HG02970 (cell line): ENCODE measurements at regions not wholly inside any gene's neighbourhood (a gene's known extent, or its start where the extent isn't known, plus 50 kb on each side); places are given as distances from the start of the nearest gene placed in this dataset.
A peak's percentile ranks its signal among the peaks of the same experiment; 100 is the strongest.

Source experiments
- ATAC-seq: cut with Tn5 transposase; IDR thresholded peaks from one replicate; pipeline ENCODE4 v1.9.1; 2021; ENCODE audit warnings: mild to moderate bottlenecking, moderate library complexity, moderate number of reproducible peaks; ENCODE audit not compliant: unreplicated experiment, low FRiP score

DNA sequence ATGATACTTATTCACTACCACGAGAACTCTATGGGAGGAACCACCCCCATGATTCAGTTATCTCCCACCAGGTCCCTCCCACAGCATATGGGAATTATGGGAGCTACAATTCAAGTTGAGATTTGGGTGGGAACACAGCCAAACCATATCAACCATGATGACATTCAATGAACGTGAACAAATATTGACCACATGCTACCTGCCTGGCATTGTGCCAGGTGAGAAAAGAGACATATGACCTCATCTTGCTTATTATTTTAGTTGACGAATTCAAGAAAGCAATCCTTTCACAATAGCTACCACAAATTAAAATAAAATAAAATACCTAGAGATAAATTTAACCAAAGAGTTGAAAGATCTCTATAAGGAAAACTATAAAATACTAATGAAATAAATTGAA lies 286.5 kb upstream of the CRIM1 start:
- ATAC-seq: no peak

DNA sequence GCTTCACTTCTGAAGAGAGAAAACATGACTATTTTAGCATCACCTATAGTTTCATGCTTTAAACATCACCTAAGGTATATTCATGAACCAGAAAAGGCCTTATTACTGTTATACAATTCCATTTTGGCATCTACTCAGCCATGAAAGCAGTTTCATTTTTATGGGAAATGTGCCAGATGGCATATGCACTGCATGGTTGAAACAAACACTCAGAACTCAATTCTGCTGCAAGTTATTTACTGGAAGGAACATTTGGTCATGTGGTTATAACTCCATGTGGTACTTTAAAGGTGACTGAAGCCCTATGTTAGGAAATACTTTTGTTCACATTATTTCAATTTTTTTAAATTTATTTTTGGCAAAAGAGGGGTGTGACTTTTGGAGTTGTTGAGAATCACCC lies 287.5 kb upstream of the CRIM1 start:
- no peak for ATAC-seq

DNA sequence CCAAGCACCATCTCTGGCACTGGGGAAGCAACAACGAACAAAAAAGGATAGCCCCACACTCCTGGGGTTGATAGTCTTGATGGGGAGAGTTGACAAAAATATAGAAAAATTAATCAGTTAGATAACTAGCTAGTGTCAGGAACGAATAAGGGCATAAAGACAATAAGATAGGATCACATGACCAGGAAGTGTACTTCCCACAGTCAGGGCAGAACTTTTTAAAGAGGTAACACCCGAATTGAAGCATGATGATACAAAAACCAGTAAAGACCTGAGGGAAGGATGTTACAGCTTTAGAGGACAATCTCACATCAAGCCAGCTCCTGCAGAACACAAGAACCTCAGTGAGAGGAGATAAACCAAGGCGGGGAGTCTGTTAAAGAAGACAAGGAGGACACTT lies 295.4 kb upstream of the CRIM1 start:
- ATAC-seq: peak; percentile 29

DNA sequence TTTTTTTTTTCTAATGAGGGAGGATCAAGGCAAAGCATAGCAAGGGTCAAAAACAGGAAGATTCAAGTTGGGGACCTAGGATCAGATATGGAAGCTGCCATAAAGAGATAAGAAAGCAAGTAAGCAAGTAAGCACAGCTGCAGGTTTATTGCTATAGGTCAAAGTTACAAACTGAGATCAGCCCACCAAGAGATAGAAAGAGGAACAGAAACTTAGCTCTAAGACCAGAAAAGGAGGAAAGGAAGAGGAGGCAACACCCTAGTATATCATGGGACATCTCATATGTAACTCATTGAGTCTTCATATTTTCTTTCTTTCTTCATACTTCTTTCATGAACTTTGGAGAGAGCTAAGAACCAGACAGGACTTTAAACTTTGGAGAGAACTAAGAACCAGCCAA lies 295.9 kb upstream of the CRIM1 start:
- ATAC-seq: peak; percentile 100

DNA sequence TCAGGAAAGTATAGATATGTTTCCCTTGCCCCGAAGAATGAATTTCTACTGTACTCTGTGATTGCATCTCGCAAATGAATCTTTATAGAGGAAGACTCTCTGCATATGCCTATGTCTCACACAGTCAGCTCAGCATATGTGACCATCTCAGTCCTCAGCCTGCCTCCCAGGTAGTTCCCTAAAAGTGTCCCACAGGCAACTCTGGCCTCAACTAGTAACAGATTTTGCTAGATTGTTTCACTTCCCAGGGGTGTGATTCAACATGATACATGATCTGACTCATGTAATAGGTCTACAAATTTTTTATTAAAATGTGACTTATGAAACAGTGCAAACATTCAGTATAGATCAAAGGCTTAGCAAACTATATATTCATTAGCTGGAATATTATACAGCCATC lies 296.6 kb upstream of the CRIM1 start:
- ATAC-seq: no peak

DNA sequence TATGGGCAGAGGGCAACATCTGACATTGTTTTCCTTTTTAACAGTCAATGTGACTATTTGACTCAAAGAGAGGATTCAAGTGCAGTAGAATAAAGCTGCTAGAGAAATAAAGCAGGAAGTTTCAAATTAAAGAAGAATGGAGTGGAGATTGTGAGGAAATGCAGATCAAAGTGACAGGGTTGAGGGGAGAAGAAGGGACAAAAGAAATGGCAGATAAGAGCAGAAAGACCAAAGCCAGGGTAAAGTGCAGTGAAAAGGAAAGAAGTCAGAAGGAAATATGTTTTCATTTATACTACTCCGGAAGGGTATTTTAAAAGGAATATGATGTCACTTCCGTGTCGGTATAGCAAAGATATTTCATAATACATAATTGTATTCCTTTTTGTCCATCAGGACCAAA lies 297.5 kb upstream of the CRIM1 start:
- no peak for ATAC-seq

DNA sequence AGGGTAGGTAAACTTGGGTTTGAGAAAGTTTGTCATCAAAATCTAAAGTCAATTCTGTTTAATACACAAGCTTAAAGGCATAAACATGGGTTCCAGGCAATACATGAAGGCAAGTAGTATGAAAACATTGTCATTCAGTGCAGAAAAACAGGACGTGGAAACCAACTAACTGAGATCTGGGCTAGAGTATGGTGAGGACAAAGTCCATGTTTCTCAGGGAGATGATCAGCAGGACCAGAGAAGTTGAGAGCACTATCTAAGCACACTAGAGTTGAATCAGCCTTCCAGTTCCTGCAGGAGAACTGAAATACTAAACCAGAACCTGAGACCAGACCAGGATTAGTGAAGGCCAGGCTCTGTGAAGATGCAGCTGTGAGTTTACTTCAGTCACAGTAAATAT lies 302.8 kb upstream of the CRIM1 start:
- no peak for ATAC-seq

DNA sequence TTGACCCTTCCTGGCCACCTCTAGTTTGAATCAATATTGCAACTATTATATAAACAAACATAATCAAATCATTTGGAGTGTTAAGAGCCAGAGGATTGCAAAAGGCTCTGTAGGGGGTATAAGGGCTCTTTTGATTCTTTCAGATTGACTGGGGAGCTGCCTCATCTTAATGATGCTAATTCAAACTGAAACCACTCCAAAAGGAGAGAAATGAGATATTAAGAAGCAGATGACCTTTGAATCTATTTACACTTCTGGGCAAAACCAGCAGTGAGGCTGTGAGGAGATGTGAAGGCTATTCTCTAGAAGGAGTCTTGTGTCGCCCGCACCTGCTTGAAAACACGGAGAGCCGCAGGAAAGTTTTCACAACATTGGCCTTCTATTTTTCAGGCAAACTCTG lies 311.2 kb upstream of the CRIM1 start:
- ATAC-seq: no peak

DNA sequence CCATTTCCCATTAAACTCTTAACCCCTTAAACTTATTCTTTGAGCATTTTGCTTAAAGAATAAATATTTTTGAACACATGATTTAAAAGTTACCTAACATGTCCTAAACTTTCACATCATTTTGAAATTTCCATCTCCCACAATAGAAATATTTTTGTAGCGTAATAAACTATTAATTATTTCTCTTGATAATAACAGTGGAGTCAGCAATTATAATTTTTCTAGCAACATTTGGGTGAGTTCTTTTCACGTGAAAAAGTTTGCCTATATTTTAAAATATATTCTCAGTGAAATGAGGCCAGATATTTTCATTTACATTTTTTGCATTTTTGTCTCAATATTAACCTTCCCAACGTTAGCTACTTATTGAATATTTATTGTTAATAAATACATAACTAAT lies 320.4 kb upstream of the CRIM1 start:
- no peak for ATAC-seq

DNA sequence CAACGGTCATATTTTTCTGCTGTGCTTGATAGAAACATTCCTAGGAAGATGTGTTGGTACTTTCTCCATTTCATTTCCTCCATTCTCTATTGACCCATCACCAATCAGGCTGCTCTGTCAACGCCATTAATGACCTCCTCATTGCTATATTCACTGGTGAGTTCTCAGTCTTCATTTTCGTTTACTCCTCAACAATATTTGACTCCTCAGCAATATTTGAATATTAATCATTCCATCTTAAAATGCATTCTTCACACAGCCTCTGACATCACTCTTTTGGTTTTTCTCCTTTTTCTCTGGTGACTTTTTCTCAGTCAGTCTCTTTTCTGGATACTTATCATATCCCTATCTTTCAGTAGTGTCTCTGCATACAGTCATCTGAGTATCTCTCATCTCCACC lies 323.5 kb upstream of the CRIM1 start:
- ATAC-seq: no peak

DNA sequence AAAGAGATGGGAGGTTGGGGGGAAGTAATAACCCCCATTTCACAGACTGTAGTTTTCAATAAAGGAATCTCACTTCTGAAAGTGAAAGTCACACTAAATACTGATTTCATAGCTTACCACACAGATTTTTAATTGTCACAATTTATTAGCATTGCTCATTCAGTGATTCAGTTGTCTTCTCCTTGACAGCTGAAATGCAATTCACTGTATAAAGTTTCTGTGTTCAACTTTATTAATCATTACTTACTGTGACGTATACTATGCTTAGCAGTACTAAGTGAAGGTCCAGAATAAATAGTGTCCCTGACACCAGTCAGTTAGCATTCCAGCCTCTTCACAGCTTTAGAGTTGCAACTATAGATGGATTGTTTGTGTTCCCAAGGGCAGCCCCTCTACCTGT lies 324.1 kb upstream of the CRIM1 start:
- ATAC-seq: no peak

DNA sequence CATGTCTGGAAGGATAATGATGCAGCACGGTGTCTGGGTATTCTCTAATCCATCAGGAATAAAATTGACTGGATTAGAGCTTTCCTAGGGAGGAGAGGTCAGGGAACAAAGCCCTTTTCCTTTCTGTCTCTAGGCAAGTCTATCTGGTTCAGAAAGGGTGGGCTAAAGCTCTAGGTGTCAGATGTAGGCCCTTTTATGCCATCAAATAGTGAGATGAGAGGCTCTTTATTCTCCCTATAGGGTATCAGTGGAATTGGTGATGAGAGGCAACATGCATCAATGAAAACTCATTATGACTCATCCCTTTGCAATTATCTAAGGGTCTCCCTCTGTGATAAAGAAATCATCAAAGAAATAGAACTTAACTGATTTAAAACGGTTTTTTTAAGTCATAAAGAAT lies 328.0 kb upstream of the CRIM1 start:
- ATAC-seq: no peak

DNA sequence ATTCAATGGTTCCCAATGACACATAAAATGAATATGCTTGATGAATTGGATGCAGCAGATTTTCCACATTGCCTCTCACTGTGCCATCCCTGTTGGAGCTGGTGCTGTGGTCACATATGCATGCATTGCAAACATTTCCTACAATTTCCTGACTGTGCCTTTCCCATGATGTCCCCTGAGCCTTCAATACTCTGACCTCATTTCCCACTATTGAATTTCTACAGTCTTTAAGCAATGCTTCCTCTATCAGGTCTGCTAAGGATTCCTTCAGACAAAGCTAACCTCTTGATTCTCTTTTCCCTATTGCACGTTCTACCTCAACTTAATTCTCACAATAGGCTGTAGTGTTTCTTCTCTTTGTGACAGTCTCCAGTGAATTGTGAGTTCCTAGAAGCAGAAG lies 342.5 kb upstream of the CRIM1 start:
- ATAC-seq: no peak

DNA sequence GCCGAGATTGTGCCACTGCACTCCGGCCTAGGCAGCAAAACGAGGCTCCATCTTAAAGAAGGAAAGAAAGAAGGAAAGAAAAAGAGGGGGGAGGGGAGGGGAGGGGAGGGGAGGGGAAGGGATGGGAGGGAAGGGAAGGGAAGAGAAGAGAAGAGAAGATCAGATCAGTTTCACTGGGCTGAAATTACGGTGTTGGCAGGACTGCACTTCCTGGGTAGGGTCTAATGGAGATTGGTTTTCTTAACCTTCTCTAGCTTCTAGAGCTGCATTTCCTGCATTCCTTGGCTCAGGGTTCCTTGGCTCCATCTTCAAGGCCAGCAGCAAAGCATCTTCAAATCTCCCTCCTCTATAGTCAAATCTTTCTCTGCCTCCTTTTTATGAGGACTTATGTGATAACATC lies 349.1 kb upstream of the CRIM1 start:
- ATAC-seq: no peak

DNA sequence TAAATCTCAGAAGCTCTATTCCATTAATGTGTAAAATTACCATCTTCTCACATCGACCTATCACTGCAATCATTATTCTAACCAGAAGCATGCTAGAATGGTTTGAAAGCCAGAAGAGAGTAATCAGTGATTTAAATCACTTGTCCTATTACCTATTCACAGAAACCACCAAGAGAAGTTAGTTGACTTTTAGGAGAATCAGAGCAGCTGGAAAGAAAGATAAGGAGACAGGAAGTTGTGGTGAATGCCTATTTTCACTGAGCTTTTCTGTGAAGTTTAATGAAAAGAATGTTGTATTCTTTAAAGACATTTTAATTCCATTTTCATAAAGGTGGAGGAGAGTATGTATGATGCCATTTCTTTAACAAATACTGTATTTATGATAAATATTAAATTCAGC lies 352.6 kb upstream of the CRIM1 start:
- no peak for ATAC-seq

DNA sequence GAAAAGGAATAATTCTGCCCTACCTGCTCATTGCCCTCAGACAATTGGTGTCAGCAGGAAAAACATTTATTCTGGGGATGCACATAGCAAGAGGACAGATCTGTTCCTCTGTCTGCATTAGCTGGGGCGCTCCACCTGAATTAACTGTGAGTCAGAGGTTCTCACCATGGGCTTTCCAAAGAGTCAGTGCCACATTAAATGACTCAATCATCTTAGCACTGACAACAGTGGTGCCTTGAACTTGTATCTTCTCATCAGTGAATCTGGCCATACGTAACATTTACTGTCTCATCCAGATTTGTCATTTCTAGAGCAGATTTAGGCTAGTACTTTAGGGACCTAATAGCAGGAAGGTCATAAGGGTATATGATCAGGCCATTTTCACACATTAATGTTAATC lies 358.1 kb upstream of the CRIM1 start:
- no peak for ATAC-seq

DNA sequence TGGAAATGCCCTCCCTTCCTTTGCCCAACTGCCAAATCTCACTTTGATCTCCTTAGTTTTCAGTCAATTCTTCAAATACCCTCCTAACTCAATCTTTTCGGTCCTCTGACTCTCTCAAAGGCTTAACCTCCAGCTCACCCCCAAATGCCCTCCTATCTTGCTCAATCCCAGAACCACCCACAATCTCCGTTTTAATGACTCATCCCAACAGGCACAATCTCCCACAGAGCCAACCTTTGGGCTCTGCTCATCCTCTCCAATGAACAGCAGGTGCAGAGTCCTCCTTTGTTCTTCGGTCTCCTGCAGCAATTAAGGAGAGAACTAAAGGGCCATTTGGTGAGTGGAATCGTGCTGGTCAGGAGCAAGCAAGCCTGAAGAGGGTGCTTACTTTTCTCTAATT lies 366.1 kb upstream of the CRIM1 start:
- ATAC-seq: no peak

DNA sequence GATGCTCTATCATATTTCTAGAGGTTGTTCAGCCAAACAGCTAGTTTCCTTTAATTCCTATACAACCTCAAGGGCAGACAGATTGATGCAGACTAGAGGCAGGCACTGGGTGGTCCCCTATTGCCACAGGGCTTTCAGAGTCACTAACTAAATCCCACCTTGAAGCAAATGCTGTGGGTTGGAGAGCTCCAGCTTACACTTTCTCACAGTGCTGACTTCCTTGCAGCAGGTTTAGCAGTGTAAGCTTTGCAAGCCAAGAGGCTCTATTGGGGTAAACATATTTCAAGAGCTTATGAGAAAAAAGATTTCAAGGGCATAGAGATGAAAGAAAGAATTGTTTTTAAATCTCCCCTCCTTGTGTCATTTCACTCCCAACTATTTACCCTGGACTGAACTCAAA lies 366.5 kb upstream of the CRIM1 start:
- no peak for ATAC-seq

DNA sequence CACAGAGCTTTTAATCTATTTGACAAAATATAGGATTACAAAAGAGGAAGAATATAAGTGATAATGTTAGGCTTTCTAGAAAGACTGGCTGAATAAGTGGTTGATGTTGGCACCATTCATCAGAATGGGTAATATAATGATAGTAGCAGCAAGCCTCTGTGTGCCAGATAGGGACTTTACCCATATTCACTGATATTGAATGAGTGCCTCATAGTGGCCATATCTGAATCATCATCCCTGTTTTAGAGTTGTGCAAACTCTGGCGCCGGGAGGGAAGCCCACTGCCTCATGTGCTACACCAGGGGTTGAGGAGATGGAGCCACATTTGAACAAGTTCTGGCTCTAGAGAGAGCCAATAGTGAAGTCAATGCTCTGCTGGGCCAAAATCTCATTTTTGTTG lies 368.7 kb upstream of the CRIM1 start:
- no peak for ATAC-seq

DNA sequence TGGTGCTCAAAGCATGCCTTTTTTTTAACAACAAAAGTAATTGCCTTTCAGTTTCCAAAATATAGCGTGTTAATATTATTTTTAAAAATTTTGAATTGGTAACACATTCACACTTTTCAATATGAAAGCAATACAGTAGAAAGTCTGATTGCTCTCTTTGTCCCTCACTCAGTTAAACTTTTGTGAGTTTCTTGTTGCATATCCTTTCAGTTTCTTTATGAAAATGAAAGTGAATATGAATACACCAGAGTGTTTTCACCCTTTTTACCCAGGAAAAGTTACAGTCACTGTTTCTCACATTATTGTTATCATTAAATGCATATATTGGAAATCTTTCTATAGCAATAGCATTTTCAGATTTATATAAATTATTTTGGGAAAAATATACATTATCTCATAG lies 377.4 kb upstream of the CRIM1 start:
- peak; percentile 98 for ATAC-seq

DNA sequence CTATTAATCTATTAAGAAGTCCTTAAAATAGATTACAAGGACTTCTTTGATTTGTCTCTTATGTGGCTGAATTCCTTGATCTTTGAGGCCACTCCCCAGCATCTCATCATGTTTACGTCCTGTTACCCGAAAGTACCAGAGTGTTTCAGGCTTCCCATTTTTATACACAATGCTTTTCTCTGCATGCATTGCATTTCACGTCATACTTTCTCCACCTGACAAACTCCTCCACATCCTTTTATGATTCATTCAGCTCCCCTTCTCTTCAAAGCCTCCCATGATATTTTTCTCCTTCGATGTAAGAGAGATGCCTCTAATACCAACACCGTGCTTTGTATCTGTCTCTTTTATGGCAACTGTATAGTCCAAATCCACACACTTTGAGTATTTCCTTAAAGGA lies 379.0 kb upstream of the CRIM1 start:
- no peak for ATAC-seq

DNA sequence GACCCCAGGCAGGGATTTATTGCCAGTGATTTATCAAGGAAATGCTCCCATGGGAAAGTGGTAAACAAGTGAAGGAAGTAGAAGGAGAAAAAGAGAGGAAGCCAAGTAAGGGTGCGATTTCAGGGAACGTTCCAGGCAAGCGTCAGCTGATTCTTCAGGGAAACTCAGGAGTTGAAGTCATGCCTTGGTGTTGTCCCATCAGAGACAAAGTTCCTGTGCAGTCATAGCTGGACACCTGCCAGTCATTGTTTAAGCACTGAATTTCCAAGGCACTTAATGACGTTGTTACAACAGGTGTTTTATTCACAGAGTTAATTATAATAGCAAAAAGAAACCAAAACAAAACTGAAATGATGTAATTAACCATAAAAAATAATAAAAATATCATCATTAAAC lies 381.8 kb upstream of the CRIM1 start:
- no peak for ATAC-seq

DNA sequence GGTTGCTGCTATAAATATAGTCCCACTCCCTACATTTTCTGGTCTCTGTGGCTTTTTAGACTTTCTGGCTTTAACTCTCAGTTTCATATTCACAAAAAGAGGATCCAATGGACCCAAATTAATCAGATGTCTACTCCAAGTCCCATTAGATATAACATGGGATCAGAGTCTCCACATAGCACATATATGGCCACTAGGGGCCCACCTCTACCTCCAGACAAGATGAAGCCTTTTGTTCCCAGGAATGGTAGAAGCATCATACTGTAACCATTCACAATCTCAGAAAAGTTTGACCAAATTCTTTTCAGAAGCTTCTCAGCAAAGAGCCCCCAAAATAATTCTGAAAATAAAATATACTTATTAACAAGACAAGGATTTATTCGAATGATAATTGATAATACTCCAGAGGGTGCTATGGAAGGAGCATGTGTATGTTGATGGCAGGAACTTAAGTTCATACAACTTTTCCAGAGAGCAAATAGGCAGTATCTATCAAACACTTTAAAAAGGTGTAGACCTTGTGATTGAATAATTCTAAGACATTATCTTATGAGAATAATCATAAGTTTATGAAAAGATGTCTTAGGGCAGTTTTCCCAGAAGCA lies 382.3 kb upstream of the CRIM1 start:
- no peak for ATAC-seq
